ENCODE measurements at regions not wholly inside any gene's neighbourhood (a gene's known extent, or its start where the extent isn't known, plus 50 kb on each side); places are given as distances from the start of the nearest gene placed in this dataset.

DNA sequence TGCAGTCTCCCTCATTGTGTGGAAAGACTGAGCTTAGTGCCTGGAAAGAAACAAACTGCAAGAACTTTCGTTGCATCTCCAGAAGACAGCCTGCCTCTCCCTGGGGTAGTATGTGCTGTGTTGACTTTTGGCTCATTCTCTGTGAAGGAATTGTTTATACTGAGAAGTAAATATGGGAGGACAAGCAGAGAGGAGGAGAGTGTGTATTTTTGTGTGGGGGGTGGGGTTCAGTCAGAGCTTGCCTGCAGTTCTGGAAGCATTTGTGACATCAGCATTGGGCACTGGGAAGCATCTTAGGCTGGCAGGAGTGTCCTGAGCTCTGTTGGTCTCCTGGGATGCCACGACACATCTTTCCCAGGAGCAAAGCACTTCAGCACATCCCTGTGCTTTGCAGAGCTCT is 147.9 kb downstream of the HS3ST3B1 start:
- TF ChIP-seq, protein P1, sequence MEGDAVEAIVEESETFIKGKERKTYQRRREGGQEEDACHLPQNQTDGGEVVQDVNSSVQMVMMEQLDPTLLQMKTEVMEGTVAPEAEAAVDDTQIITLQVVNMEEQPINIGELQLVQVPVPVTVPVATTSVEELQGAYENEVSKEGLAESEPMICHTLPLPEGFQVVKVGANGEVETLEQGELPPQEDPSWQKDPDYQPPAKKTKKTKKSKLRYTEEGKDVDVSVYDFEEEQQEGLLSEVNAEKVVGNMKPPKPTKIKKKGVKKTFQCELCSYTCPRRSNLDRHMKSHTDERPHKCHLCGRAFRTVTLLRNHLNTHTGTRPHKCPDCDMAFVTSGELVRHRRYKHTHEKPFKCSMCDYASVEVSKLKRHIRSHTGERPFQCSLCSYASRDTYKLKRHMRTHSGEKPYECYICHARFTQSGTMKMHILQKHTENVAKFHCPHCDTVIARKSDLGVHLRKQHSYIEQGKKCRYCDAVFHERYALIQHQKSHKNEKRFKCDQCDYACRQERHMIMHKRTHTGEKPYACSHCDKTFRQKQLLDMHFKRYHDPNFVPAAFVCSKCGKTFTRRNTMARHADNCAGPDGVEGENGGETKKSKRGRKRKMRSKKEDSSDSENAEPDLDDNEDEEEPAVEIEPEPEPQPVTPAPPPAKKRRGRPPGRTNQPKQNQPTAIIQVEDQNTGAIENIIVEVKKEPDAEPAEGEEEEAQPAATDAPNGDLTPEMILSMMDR (IDR thresholded peaks at IDR 0.05) = no peak
- TF ChIP-seq POLR2A (IDR thresholded peaks at IDR 0.05) = no peak
